Mesendoderm (in vitro differentiated cells): ENCODE measurements at regions not wholly inside any gene's neighbourhood (a gene's known extent, or its start where the extent isn't known, plus 50 kb on each side); places are given as distances from the start of the nearest gene placed in this dataset.
A peak's percentile ranks its signal among the peaks of the same experiment; 100 is the strongest.

Source experiments
- DNase-seq: peaks from one replicate; pipeline ENCODE4 v3.0.0; 2013
- H2AK5ac ChIP-seq: 2 replicates; pipeline ENCODE4 v1.6.1; 2013; ENCODE audit warnings: low read length, inconsistent platforms
- H2BK120ac ChIP-seq: 2 replicates; pipeline ENCODE4 v1.6.1; 2013; ENCODE audit warnings: low read depth, mild to moderate bottlenecking, low read length, moderate library complexity, mixed read lengths
- H2BK15ac ChIP-seq: replicated peaks from 2 replicates; pipeline ENCODE4 v1.6.1; 2013; ENCODE audit warnings: low read depth, mild to moderate bottlenecking, moderate library complexity
- H2BK5ac ChIP-seq: 2 replicates; pipeline ENCODE4 v1.6.1; 2013; ENCODE audit warnings: low read length, inconsistent platforms
- H3K18ac ChIP-seq: 2 replicates; pipeline ENCODE4 v1.6.1; 2013; ENCODE audit warnings: mild to moderate bottlenecking, low read length, mixed read lengths
- H3K23ac ChIP-seq: one replicate; pipeline ENCODE4 v1.6.1; 2013; ENCODE audit warnings: low read length
- H3K27ac ChIP-seq: 2 replicates; pipeline ENCODE4 v1.5.1; 2013; ENCODE audit warnings: low read depth, mild to moderate bottlenecking, inconsistent platforms, low read length, moderate library complexity
- H3K27me3 ChIP-seq: 2 replicates; pipeline ENCODE4 v1.6.1; 2013; ENCODE audit warnings: low read length, control low read depth, mild to moderate bottlenecking, inconsistent platforms; ENCODE audit not compliant: insufficient read depth, poor library complexity
- H3K36me3 ChIP-seq: 2 replicates; pipeline ENCODE4 v1.6.1; 2013; ENCODE audit warnings: low read length, inconsistent platforms; ENCODE audit not compliant: control insufficient read depth, insufficient read depth
- H3K4ac ChIP-seq: one replicate; pipeline ENCODE4 v1.6.1; 2013; ENCODE audit warnings: low read depth, mild to moderate bottlenecking, low read length, moderate library complexity
- H3K4me1 ChIP-seq: 2 replicates; pipeline ENCODE4 v1.6.1; 2013; ENCODE audit warnings: low read depth, low read length, inconsistent platforms; ENCODE audit not compliant: control insufficient read depth
- H3K4me2 ChIP-seq: 2 replicates; pipeline ENCODE4 v1.6.1; 2013; ENCODE audit warnings: low read length
- H3K4me3 ChIP-seq: 2 replicates; pipeline ENCODE4 v1.5.1; 2013; ENCODE audit warnings: mild to moderate bottlenecking, low read length
- H3K56ac ChIP-seq: one replicate; pipeline ENCODE4 v1.6.1; 2013; ENCODE audit warnings: low read length
- H3K79me1 ChIP-seq: 2 replicates; pipeline ENCODE4 v1.6.1; 2013; ENCODE audit warnings: low read length, inconsistent platforms
- H3K79me2 ChIP-seq: 2 replicates; pipeline ENCODE4 v1.6.1; 2013; ENCODE audit warnings: mild to moderate bottlenecking, low read length; ENCODE audit not compliant: control insufficient read depth, insufficient read depth
- H3K9ac ChIP-seq: 2 replicates; pipeline ENCODE4 v1.6.1; 2013; ENCODE audit warnings: low read length, inconsistent platforms
- H4K5ac ChIP-seq: one replicate; pipeline ENCODE4 v1.6.1; 2013; ENCODE audit warnings: low read length
- H4K8ac ChIP-seq: one replicate; pipeline ENCODE4 v1.6.1; 2013; ENCODE audit warnings: low read depth, mild to moderate bottlenecking, control low read depth, low read length, moderate library complexity
- WGBS: extraction: QIAGEN DNeasy Blood & Tissue Kit; methylation state at CpG from one replicate; pipeline ENCODE4 v1.1.7; 2013; ENCODE audit warnings: low lambda C conversion rate, missing lambda C conversion rate; ENCODE audit not compliant: insufficient coverage; ENCODE audit errors: extremely low coverage; 5-methylcytosine and 5-hydroxymethylcytosine counted together

- H4K8ac ChIP-seq, result no peak overlapping the region
- H3K23ac ChIP-seq, result no peak overlapping the region
- H3K36me3 ChIP-seq, result no peaks in the 10 kb centered on the region
- no peak overlapping the region for H3K56ac ChIP-seq
- no peak overlapping the region for H2BK120ac ChIP-seq
- H3K18ac ChIP-seq, result no peak overlapping the region
- no peak overlapping the region for H3K9ac ChIP-seq
- H3K79me2 ChIP-seq, result no peaks in the 10 kb centered on the region
- H2BK15ac ChIP-seq, result no peak overlapping the region
- H3K4ac ChIP-seq, result no peak overlapping the region
- no CpG with 5 or more reads among the region's 6 CpGs for WGBS
- H3K27ac ChIP-seq, result no peak overlapping the region
- no peak overlapping the region for H3K4me3 ChIP-seq
- no peak for DNase-seq
- no peak overlapping the region for H2AK5ac ChIP-seq
- H3K4me2 ChIP-seq, result no peak overlapping the region
- H2BK5ac ChIP-seq, result no peak overlapping the region
- no peaks in the 10 kb centered on the region for H3K4me1 ChIP-seq
- H4K5ac ChIP-seq, result no peak overlapping the region
- no peaks in the 10 kb centered on the region for H3K27me3 ChIP-seq
- H3K79me1 ChIP-seq, result no peaks in the 10 kb centered on the region
Observed at GRCh38 chr14:104469591-104469990, 110.0 kb upstream of the C14orf180 start.

DNA sequence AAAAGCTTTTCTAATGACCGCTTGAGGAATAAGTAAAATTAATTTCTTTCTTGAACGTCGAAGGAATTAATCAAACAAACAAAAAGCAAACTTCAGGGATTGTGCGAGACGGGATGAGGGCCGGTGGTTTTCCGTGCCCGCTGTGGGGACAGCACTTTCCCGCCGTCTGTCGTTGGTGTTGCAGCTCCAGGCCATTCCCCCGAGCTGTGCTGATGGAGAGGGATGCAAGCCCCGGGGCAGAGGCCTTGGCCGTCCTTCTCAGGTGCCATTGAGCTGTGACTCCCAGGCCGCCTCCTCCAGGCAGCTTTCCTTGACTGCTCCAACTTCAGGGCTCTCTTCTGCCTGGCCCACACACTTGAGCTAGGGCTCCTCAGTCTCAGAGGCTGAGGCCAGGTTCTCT is 109.0 kb upstream of the C14orf180 start:
- Histone ChIP-seq H3K79me1 (no peaks in the 10 kb centered on the region), H2BK15ac (no peak overlapping the region), H3K4me2 (no peak overlapping the region), H3K4me1 (no peaks in the 10 kb centered on the region), H3K4me3 (no peak overlapping the region), H2BK120ac (no peak overlapping the region), H3K23ac (no peak overlapping the region), H3K56ac (no peak overlapping the region), H3K18ac (no peak overlapping the region), H2BK5ac (no peak overlapping the region), H3K79me2 (no peaks in the 10 kb centered on the region), H3K27ac (no peak overlapping the region), H2AK5ac (no peak overlapping the region), H3K36me3 (no peaks in the 10 kb centered on the region), H3K4ac (no peak overlapping the region), H3K27me3 (no peaks in the 10 kb centered on the region), H4K8ac (no peak overlapping the region), H4K5ac (no peak overlapping the region), H3K9ac (no peak overlapping the region)
- WGBS, result no CpG with 5 or more reads among the region's 15 CpGs
- DNase-seq, result no peak

GRCh38 chr14:104471114-104471513 is 108.5 kb upstream of the C14orf180 start:
- Histone ChIP-seq H3K56ac (no peak overlapping the region), H3K27me3 (no peaks in the 10 kb centered on the region), H3K27ac (no peak overlapping the region), H3K79me2 (no peaks in the 10 kb centered on the region), H4K8ac (no peak overlapping the region), H3K4me1 (no peaks in the 10 kb centered on the region), H3K36me3 (no peaks in the 10 kb centered on the region), H2BK15ac (no peak overlapping the region), H2BK5ac (no peak overlapping the region), H3K79me1 (no peaks in the 10 kb centered on the region), H3K9ac (no peak overlapping the region), H3K4me3 (no peak overlapping the region), H4K5ac (no peak overlapping the region), H3K23ac (no peak overlapping the region), H3K4me2 (no peak overlapping the region), H2BK120ac (no peak overlapping the region), H3K18ac (no peak overlapping the region), H3K4ac (no peak overlapping the region), H2AK5ac (no peak overlapping the region)
- DNase-seq, result no peak
- no CpG with 5 or more reads among the region's 8 CpGs for WGBS

DNA sequence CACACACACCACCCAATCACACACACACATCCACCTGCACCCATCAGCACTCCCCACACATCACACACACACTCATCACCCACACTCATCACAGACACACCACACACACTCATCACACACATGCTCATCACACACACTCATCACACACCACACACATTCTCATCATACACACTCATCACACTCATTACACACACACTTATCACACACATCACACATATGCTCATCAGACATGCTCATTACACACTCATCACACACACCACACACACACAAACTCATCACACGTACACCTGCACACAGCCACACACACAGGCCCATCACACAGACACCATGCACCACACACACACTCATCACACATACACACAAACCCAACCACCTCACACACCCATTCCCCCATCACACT is 107.5 kb upstream of the C14orf180 start:
- H3K4me1 ChIP-seq, result no peaks in the 10 kb centered on the region
- H2BK120ac ChIP-seq, result no peak overlapping the region
- no peak overlapping the region for H2BK15ac ChIP-seq
- no peak overlapping the region for H3K4me3 ChIP-seq
- no peaks in the 10 kb centered on the region for H3K27me3 ChIP-seq
- H2BK5ac ChIP-seq, result no peak overlapping the region
- no peak overlapping the region for H3K9ac ChIP-seq
- no peak overlapping the region for H3K27ac ChIP-seq
- H3K79me2 ChIP-seq, result no peaks in the 10 kb centered on the region
- H3K18ac ChIP-seq, result no peak overlapping the region
- no peak overlapping the region for H3K4ac ChIP-seq
- no peak overlapping the region for H2AK5ac ChIP-seq
- no peak overlapping the region for H4K8ac ChIP-seq
- no peak for DNase-seq
- H3K23ac ChIP-seq, result no peak overlapping the region
- no peak overlapping the region for H3K4me2 ChIP-seq
- 100% methylated on average over 1 of the region's 1 CpG for WGBS
- no peak overlapping the region for H4K5ac ChIP-seq
- H3K36me3 ChIP-seq, result no peaks in the 10 kb centered on the region
- H3K56ac ChIP-seq, result no peak overlapping the region
- H3K79me1 ChIP-seq, result no peaks in the 10 kb centered on the region

DNA sequence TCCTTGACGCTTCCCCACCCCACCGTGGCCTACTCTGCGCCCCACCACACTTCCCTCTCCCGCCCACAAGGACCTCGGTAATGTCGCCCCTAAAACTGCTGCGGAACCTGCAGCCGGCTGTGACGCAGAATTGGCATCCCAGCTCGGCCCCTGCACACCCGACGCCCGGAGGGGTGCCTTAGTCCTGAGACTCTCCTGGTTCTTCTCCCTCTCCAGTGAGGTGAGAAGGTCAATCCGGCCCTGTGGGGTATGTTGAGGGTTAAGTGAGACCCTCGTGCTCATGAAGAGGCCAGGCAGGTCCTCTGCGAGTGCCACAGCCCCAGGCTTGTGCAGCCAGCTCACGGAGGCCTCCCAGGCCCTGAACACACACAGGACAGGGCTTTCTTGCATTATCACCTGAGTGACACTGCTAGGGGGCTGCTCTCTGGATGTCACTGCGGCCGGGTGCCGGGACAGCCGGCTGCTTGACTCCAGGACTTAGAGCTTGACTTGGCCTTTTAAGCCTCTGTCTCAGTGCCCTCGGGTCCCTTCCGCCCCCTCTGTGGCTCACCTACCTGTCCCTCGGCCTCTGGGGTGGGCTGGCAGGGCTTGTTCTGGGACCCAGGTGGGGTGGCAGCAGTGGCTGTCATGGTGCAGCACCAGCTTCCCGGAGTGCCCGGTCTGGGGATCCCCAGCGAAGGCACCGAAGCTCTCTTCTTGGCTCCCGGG is 106.9 kb upstream of the C14orf180 start:
- H3K4me3 ChIP-seq, result no peak overlapping the region
- no peaks in the 10 kb centered on the region for H3K4me1 ChIP-seq
- no peaks in the 10 kb centered on the region for H3K79me2 ChIP-seq
- no peak for DNase-seq
- no peak overlapping the region for H4K5ac ChIP-seq
- no peak overlapping the region for H3K23ac ChIP-seq
- no peak overlapping the region for H3K4me2 ChIP-seq
- no peak overlapping the region for H4K8ac ChIP-seq
- no peak overlapping the region for H3K9ac ChIP-seq
- no peak overlapping the region for H2BK120ac ChIP-seq
- no peak overlapping the region for H3K18ac ChIP-seq
- no peak overlapping the region for H2AK5ac ChIP-seq
- H2BK15ac ChIP-seq, result no peak overlapping the region
- H3K36me3 ChIP-seq, result no peaks in the 10 kb centered on the region
- no peaks in the 10 kb centered on the region for H3K79me1 ChIP-seq
- no peak overlapping the region for H2BK5ac ChIP-seq
- no peak overlapping the region for H3K27ac ChIP-seq
- H3K56ac ChIP-seq, result no peak overlapping the region
- no peaks in the 10 kb centered on the region for H3K27me3 ChIP-seq
- no CpG with 5 or more reads among the region's 29 CpGs for WGBS
- no peak overlapping the region for H3K4ac ChIP-seq

- no peak overlapping the region for H4K8ac ChIP-seq
- H3K9ac ChIP-seq, result no peak overlapping the region
- no peaks in the 10 kb centered on the region for H3K4me1 ChIP-seq
- no peaks in the 10 kb centered on the region for H3K36me3 ChIP-seq
- H3K27ac ChIP-seq, result no peak overlapping the region
- H3K27me3 ChIP-seq, result no peaks in the 10 kb centered on the region
- no peak overlapping the region for H2BK5ac ChIP-seq
- H2BK120ac ChIP-seq, result no peak overlapping the region
- H3K4me2 ChIP-seq, result no peak overlapping the region
- no peaks in the 10 kb centered on the region for H3K79me2 ChIP-seq
- H3K4ac ChIP-seq, result no peak overlapping the region
- H3K4me3 ChIP-seq, result no peak overlapping the region
- peak; percentile 65 for DNase-seq
- no peak overlapping the region for H3K18ac ChIP-seq
- no peak overlapping the region for H3K23ac ChIP-seq
- H3K56ac ChIP-seq, result no peak overlapping the region
- no peak overlapping the region for H4K5ac ChIP-seq
- no peak overlapping the region for H2BK15ac ChIP-seq
- no peak overlapping the region for H2AK5ac ChIP-seq
- H3K79me1 ChIP-seq, result no peaks in the 10 kb centered on the region
- no CpG with 5 or more reads among the region's 4 CpGs for WGBS
Observed at GRCh38 chr14:104473244-104473565, 106.4 kb upstream of the C14orf180 start.
